ENCODE measurements at regions not wholly inside any gene's neighbourhood (a gene's known extent, or its start where the extent isn't known, plus 50 kb on each side); places are given as distances from the start of the nearest gene placed in this dataset.

DNA sequence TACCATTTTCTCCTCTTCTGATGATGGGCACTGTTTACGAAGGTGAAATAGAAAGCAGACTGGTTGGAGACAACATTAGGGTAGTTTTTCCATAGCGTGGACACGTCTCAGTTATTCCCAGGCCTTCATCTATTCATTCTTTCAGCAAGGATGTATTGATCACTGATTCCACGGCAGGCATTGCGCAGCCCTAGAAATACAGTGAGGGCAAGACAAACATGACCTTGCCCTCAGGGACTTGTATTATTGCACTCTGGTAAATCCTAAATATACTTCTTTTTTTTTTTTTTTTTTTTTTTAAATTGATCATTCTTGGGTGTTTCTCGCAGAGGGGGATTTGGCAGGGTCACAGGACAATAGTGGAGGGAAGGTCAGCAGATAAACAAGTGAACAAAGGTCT, 167.3 kb upstream of the SPRED2 start:
- no peak overlapping the region for H2AFZ ChIP-seq (ENCODE audit: low read length)
- H3K27ac ChIP-seq (ENCODE audit: low read depth, low read length), result no peak overlapping the region
- no peaks in the 10 kb centered on the region for H4K20me1 ChIP-seq (ENCODE audit: insufficient read depth, low read length)
- H3K79me2 ChIP-seq (ENCODE audit: insufficient read depth, low read length), result no peaks in the 10 kb centered on the region
- no peaks in the 10 kb centered on the region for H3K27me3 ChIP-seq (ENCODE audit: insufficient read depth, low read length)
- no peak for DNase-seq (ENCODE audit: insufficient read length, low spot score, missing footprints)
- H3K4me1 ChIP-seq (ENCODE audit: insufficient read depth, low read length), result no peaks in the 10 kb centered on the region
- no peak for TF ChIP-seq CTCF (IDR thresholded peaks at IDR 0.05; ENCODE audit: extremely low read depth, low read depth, low read length)
- H3K36me3 ChIP-seq (ENCODE audit: insufficient read depth, low read length), result no peaks in the 10 kb centered on the region
- H3K4me3 ChIP-seq (ENCODE audit: insufficient read depth, low read length), result no peak overlapping the region
- H3K9me3 ChIP-seq (ENCODE audit: low read depth, low read length), result no peaks in the 10 kb centered on the region
- H3K4me2 ChIP-seq (ENCODE audit: insufficient read depth, low read length), result no peak overlapping the region

DNA sequence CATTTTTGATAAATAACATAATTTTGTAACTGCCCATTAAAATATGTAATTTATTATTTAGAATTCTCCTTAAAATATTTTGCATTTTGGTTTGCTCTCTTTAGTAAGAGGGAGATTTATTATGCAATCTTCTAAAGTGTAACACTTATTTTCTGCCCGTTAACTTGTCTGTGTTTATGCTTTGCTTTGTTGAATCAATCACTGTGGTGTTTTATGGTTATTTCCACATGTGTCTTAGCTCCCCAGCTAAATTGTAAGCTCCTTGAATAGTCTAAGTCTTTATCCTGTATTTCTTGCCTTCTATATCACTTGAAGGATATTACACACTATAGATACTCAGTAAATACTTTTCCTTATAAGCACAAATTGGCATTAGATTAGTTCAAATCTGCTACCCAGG, 166.6 kb upstream of the SPRED2 start:
- no peak overlapping the region for H3K27ac ChIP-seq (ENCODE audit: low read depth, low read length)
- no peak overlapping the region for H3K4me2 ChIP-seq (ENCODE audit: insufficient read depth, low read length)
- H3K79me2 ChIP-seq (ENCODE audit: insufficient read depth, low read length), result no peaks in the 10 kb centered on the region
- no peak for TF ChIP-seq CTCF (IDR thresholded peaks at IDR 0.05; ENCODE audit: extremely low read depth, low read depth, low read length)
- no peak overlapping the region for H3K4me3 ChIP-seq (ENCODE audit: insufficient read depth, low read length)
- no peak for DNase-seq (ENCODE audit: insufficient read length, low spot score, missing footprints)
- H4K20me1 ChIP-seq (ENCODE audit: insufficient read depth, low read length), result no peaks in the 10 kb centered on the region
- no peaks in the 10 kb centered on the region for H3K9me3 ChIP-seq (ENCODE audit: low read depth, low read length)
- H2AFZ ChIP-seq (ENCODE audit: low read length), result no peak overlapping the region
- H3K36me3 ChIP-seq (ENCODE audit: insufficient read depth, low read length), result no peaks in the 10 kb centered on the region
- no peaks in the 10 kb centered on the region for H3K27me3 ChIP-seq (ENCODE audit: insufficient read depth, low read length)
- H3K4me1 ChIP-seq (ENCODE audit: insufficient read depth, low read length), result no peaks in the 10 kb centered on the region

DNA sequence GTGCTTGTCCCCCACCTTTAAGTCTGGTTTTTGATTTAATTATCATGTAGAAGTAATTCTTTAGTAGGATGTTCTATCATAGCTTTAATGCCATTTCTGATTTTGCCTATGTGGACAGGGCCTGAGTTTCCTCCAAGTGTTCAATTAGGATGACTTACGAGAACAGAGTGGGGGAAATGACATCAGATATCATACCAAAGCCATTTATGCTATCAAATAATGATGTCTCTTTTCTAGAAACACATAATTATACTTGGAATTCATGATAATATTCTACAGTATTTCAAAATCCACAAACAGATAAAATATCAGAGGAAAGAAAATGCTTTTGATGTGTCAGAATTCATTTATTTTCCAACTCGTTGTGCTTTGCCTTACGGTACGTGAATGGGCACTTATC, 165.9 kb upstream of the SPRED2 start:
- Histone ChIP-seq H3K27ac (ENCODE audit: low read depth, low read length) (no peak overlapping the region), H4K20me1 (ENCODE audit: insufficient read depth, low read length) (no peaks in the 10 kb centered on the region), H3K4me3 (ENCODE audit: insufficient read depth, low read length) (no peak overlapping the region), H3K79me2 (ENCODE audit: insufficient read depth, low read length) (no peaks in the 10 kb centered on the region), H3K9me3 (ENCODE audit: low read depth, low read length) (no peaks in the 10 kb centered on the region), H3K4me2 (ENCODE audit: insufficient read depth, low read length) (no peak overlapping the region), H3K27me3 (ENCODE audit: insufficient read depth, low read length) (no peaks in the 10 kb centered on the region), H3K4me1 (ENCODE audit: insufficient read depth, low read length) (no peaks in the 10 kb centered on the region), H3K36me3 (ENCODE audit: insufficient read depth, low read length) (no peaks in the 10 kb centered on the region), H2AFZ (ENCODE audit: low read length) (no peak overlapping the region)
- DNase-seq (ENCODE audit: insufficient read length, low spot score, missing footprints), result no peak
- no peak for TF ChIP-seq CTCF (IDR thresholded peaks at IDR 0.05; ENCODE audit: extremely low read depth, low read depth, low read length)

GRCh38 chr2:65595630-65596029, 163.2 kb upstream of the SPRED2 start:
- Histone ChIP-seq H3K9me3 (ENCODE audit: low read depth, low read length) (no peaks in the 10 kb centered on the region), H3K4me3 (ENCODE audit: insufficient read depth, low read length) (no peak overlapping the region), H3K4me2 (ENCODE audit: insufficient read depth, low read length) (no peak overlapping the region), H2AFZ (ENCODE audit: low read length) (no peak overlapping the region), H3K36me3 (ENCODE audit: insufficient read depth, low read length) (no peaks in the 10 kb centered on the region), H3K79me2 (ENCODE audit: insufficient read depth, low read length) (no peaks in the 10 kb centered on the region), H4K20me1 (ENCODE audit: insufficient read depth, low read length) (no peaks in the 10 kb centered on the region), H3K27me3 (ENCODE audit: insufficient read depth, low read length) (no peaks in the 10 kb centered on the region), H3K4me1 (ENCODE audit: insufficient read depth, low read length) (no peaks in the 10 kb centered on the region), H3K27ac (ENCODE audit: low read depth, low read length) (no peak overlapping the region)
- DNase-seq (ENCODE audit: insufficient read length, low spot score, missing footprints), result no peak
- TF ChIP-seq CTCF (IDR thresholded peaks at IDR 0.05; ENCODE audit: extremely low read depth, low read depth, low read length), result no peak
